NCI-H82 (cell line): ENCODE measurements at regions not wholly inside any gene's neighbourhood (a gene's known extent, or its start where the extent isn't known, plus 50 kb on each side); places are given as distances from the start of the nearest gene placed in this dataset.

Experiments
- DNase-seq: peaks from one replicate; lab custom pipeline; 2025; lab: John Stamatoyannopoulos, UW

GRCh38 chr6:6840831-6841291 is 252.3 kb downstream of the LY86 start:
- DNase-seq, result no peak

- peak; percentile 81 for DNase-seq
Observed at GRCh38 chr6:6841571-6841970, 253.1 kb downstream of the LY86 start.

GRCh38 chr6:6842291-6842690 is 253.8 kb downstream of the LY86 start:
- DNase-seq, result no peak

GRCh38 chr6:6843057-6843627 is 254.6 kb downstream of the LY86 start:
- no peak for DNase-seq

GRCh38 chr6:6843777-6844176 is 255.3 kb downstream of the LY86 start:
- DNase-seq, result no peak

GRCh38 chr6:6844530-6844929 is 256.0 kb downstream of the LY86 start:
- no peak for DNase-seq

GRCh38 chr6:6845603-6846002 is 257.1 kb downstream of the LY86 start:
- DNase-seq, result no peak

- DNase-seq, result no peak
Observed at GRCh38 chr6:6847591-6847990, 259.1 kb downstream of the LY86 start.

- DNase-seq, result peak; percentile 20
Observed at GRCh38 chr6:6851059-6851948, 256.5 kb upstream of the RREB1 start.

- DNase-seq, result no peak
Observed at GRCh38 chr6:6851949-6852261, 255.9 kb upstream of the RREB1 start.

- DNase-seq, result peak; percentile 23
Observed at GRCh38 chr6:6856538-6857523, 250.9 kb upstream of the RREB1 start.

GRCh38 chr6:6857528-6857927 is 250.2 kb upstream of the RREB1 start:
- no peak for DNase-seq

GRCh38 chr6:6858533-6858982 is 249.2 kb upstream of the RREB1 start:
- DNase-seq, result no peak

GRCh38 chr6:6859105-6859504 is 248.7 kb upstream of the RREB1 start:
- DNase-seq, result no peak

GRCh38 chr6:6859722-6860121 is 248.0 kb upstream of the RREB1 start:
- DNase-seq, result no peak

- no peak for DNase-seq
Observed at GRCh38 chr6:6860863-6861262, 246.9 kb upstream of the RREB1 start.

GRCh38 chr6:6861351-6861894 is 246.3 kb upstream of the RREB1 start:
- DNase-seq, result peak; percentile 15

- no peak for DNase-seq
Observed at GRCh38 chr6:6861995-6862394, 245.8 kb upstream of the RREB1 start.

- DNase-seq, result no peak
Observed at GRCh38 chr6:6863970-6864639, 243.7 kb upstream of the RREB1 start.

- no peak for DNase-seq
Observed at GRCh38 chr6:6865611-6866010, 242.2 kb upstream of the RREB1 start.

GRCh38 chr6:6866656-6867403 is 240.9 kb upstream of the RREB1 start:
- DNase-seq, result no peak
